ENCODE measurements at regions not wholly inside any gene's neighbourhood (a gene's known extent, or its start where the extent isn't known, plus 50 kb on each side); places are given as distances from the start of the nearest gene placed in this dataset.

- DNase-seq (ENCODE audit: low read depth in 1 of 2, low spot score in 2 of 2) (no peak), FAIRE-seq (no peak)
- no peaks in the 10 kb centered on the region for H3K9me3 ChIP-seq (ENCODE audit: insufficient read depth in 2 of 2, low read depth in 1 of 2, low read length in 1 of 2)
- no peak overlapping the region for H3K27ac ChIP-seq (ENCODE audit: low read depth, low read length)
- no peak overlapping the region for H2AK5ac ChIP-seq (ENCODE audit: low read depth, low read length)
- no peak overlapping the region for H2BK5ac ChIP-seq (ENCODE audit: low read depth, low read length)
- no peaks in the 10 kb centered on the region for H3K27me3 ChIP-seq (replicated peaks in 1 of 4; ENCODE audit: control insufficient read depth in 3 of 4, extremely low read depth in 1 of 4, insufficient read depth in 3 of 4, low read length in 3 of 4)
- no peaks in the 10 kb centered on the region for H3K4me1 ChIP-seq (replicated peaks in 1 of 4; ENCODE audit: control insufficient read depth in 3 of 4, insufficient read depth in 4 of 4, low read length in 3 of 4)
- no peak overlapping the region for H4K91ac ChIP-seq (replicated peaks; ENCODE audit: insufficient read length, low read length)
- H4K20me1 ChIP-seq (replicated peaks in 1 of 2; ENCODE audit: control insufficient read depth in 1 of 2, insufficient read depth in 2 of 2, low read length in 2 of 2), result no peaks in the 10 kb centered on the region
- H3K79me1 ChIP-seq (ENCODE audit: low read depth, low read length), result no peaks in the 10 kb centered on the region
- H3K14ac ChIP-seq (ENCODE audit: insufficient read length), result no peak overlapping the region
- H2BK12ac ChIP-seq (ENCODE audit: low read depth, low read length), result no peak overlapping the region
- no peak overlapping the region for H2AFZ ChIP-seq (ENCODE audit: low read length)
- H2BK120ac ChIP-seq (replicated peaks; ENCODE audit: low read depth, low read length), result no peak overlapping the region
- no peak overlapping the region for H4K8ac ChIP-seq (ENCODE audit: extremely low read depth, insufficient read depth, low read length)
- no peaks in the 10 kb centered on the region for H3K79me2 ChIP-seq (ENCODE audit: control insufficient read depth in 1 of 2, insufficient read depth in 2 of 2, low read length in 2 of 2)
- H3K9ac ChIP-seq (replicated peaks in 1 of 4; ENCODE audit: extremely low read depth in 1 of 4, low read depth in 3 of 4, low read length in 3 of 4), result no peak overlapping the region
- no peaks in the 10 kb centered on the region for H3K23me2 ChIP-seq (ENCODE audit: low read depth, low read length)
- no peak overlapping the region for H2BK15ac ChIP-seq (ENCODE audit: low read length)
- no peak overlapping the region for H3K4ac ChIP-seq (replicated peaks; ENCODE audit: insufficient read length, low read depth, low read length)
- WGBS, 2 experiments (ENCODE audit: extremely low coverage in 1 of 2, insufficient coverage in 1 of 2, insufficient read length in 1 of 2, insufficient replicate concordance in 2 of 2, low coverage in 1 of 2, low lambda C conversion rate in 2 of 2, missing lambda C conversion rate in 1 of 2), result 95% methylated on average over 3 of the region's 3 CpGs; no CpG with 5 or more reads in 1 of the 2 experiments
- no peak overlapping the region for H3K56ac ChIP-seq (replicated peaks; ENCODE audit: insufficient read length, low read depth, low read length)
- H2BK20ac ChIP-seq (ENCODE audit: low read length), result no peak overlapping the region
- no peak overlapping the region for H4K5ac ChIP-seq (ENCODE audit: insufficient read length, low read depth, low read length)
- H3K4me3 ChIP-seq (ENCODE audit: extremely low read depth in 1 of 4, insufficient read depth in 2 of 4, low read depth in 3 of 4, low read length in 4 of 4), result no peak overlapping the region
- no peak overlapping the region for H3K4me2 ChIP-seq (ENCODE audit: insufficient read depth in 1 of 2, low read depth in 2 of 2, low read length in 2 of 2)
- POLR2A ChIA-PET (ENCODE audit: partially characterized antibody), result no interaction called here
- CTCF ChIA-PET (ENCODE audit: partially characterized antibody), result interaction anchor here (0.9 to 2.1 kb wide), 3 partner anchors 8 to 310 kb away, joined by 3 to 5 read pairs (median 4); no protein-coding TSS in a partner anchor
- no peaks in the 10 kb centered on the region for H3K36me3 ChIP-seq (ENCODE audit: control insufficient read depth in 2 of 4, insufficient read depth in 4 of 4, low read length in 3 of 4)
- H3K23ac ChIP-seq (ENCODE audit: insufficient read length), result no peak overlapping the region
- TF ChIP-seq SAP30 (IDR thresholded peaks at IDR 0.05; ENCODE audit: insufficient read depth, insufficient replicate concordance, low read length), result no peak
- no peak for TF ChIP-seq RFX5 (IDR thresholded peaks at IDR 0.05; ENCODE audit: borderline replicate concordance, low read depth, low read length)
- TF ChIP-seq RAD21 (IDR thresholded peaks at IDR 0.05 in 1 of 2, conservative IDR thresholded peaks at IDR 0.05 in 1 of 2; ENCODE audit: low read depth in 2 of 2, low read length in 2 of 2), result no peak
- no peak for TF ChIP-seq TEAD4 (IDR thresholded peaks at IDR 0.05; ENCODE audit: low read depth, low read length)
- no peak for TF ChIP-seq RBBP5 (IDR thresholded peaks at IDR 0.05; ENCODE audit: borderline replicate concordance, low read depth, low read length)
- TF ChIP-seq EZH2 (IDR thresholded peaks at IDR 0.05; ENCODE audit: low read depth, low read length, severe bottlenecking), result no peak
- TF ChIP-seq SP4 (IDR thresholded peaks at IDR 0.05; ENCODE audit: low read length), result no peak
- no peak for TF ChIP-seq PHF8 (conservative IDR thresholded peaks at IDR 0.05; ENCODE audit: low read depth, low read length)
- TF ChIP-seq JUN (IDR thresholded peaks at IDR 0.05; ENCODE audit: low read depth, low read length), result no peak
- no peak overlapping the region for H3K18ac ChIP-seq (ENCODE audit: extremely low read depth, low read length)
Measured at GRCh38 chr17:56028837-56029236, 124.4 kb upstream of the ANKFN1 start.
